Nephron progenitor cell (in vitro differentiated cells): ENCODE measurements at regions not wholly inside any gene's neighbourhood (a gene's known extent, or its start where the extent isn't known, plus 50 kb on each side); places are given as distances from the start of the nearest gene placed in this dataset.

Experiments used
- DNase-seq: peaks from one replicate; pipeline ENCODE4 v3.0.0; 2021
- H3K27ac Mint-ChIP-seq: 2 replicates; pipeline ENCODE4 v1.8.0; 2021; ENCODE audit warnings: mild to moderate bottlenecking, moderate library complexity, mixed read lengths
- H3K27me3 Mint-ChIP-seq: 2 replicates; pipeline ENCODE4 v1.8.0; 2021; ENCODE audit warnings: mild to moderate bottlenecking, low read depth, mixed read lengths; ENCODE audit not compliant: poor library complexity
- H3K36me3 Mint-ChIP-seq: 2 replicates; pipeline ENCODE4 v1.8.0; 2021; ENCODE audit warnings: low read depth, mixed read lengths
- H3K4me1 Mint-ChIP-seq: 2 replicates; pipeline ENCODE4 v1.8.0; 2021; ENCODE audit warnings: mixed read lengths
- H3K4me3 Mint-ChIP-seq: 2 replicates; pipeline ENCODE4 v1.8.0; 2021; ENCODE audit warnings: mild to moderate bottlenecking, moderate library complexity, mixed read lengths
- H3K9me3 Mint-ChIP-seq: 2 replicates; pipeline ENCODE4 v1.8.0; 2021; ENCODE audit warnings: mild to moderate bottlenecking, moderate library complexity, mixed read lengths
- CTCF ChIP-seq: fragments of 200-600 bp; sonication (generic); IDR thresholded peaks from 2 replicates; pipeline ENCODE4 v1.5.0; 2021; ENCODE audit warnings: antibody characterized with exemption

GRCh38 chr10:44203535-44203934 is 181.4 kb downstream of the CXCL12 start:
- DNase-seq: no peak
- no peak overlapping the region for H3K27ac Mint-ChIP-seq
- peaks cover 18% of the 10 kb centered on the region for H3K9me3 Mint-ChIP-seq
- H3K36me3 Mint-ChIP-seq: no peaks in the 10 kb centered on the region
- TF ChIP-seq CTCF: no peak
- no peaks in the 10 kb centered on the region for H3K4me1 Mint-ChIP-seq
- no peaks in the 10 kb centered on the region for H3K27me3 Mint-ChIP-seq
- H3K4me3 Mint-ChIP-seq: no peak overlapping the region

GRCh38 chr10:44202952-44203351 is 181.9 kb downstream of the CXCL12 start:
- Mint-ChIP-seq H3K27me3 (no peaks in the 10 kb centered on the region), H3K9me3 (peaks cover 18% of the 10 kb centered on the region), H3K4me3 (no peak overlapping the region), H3K36me3 (no peaks in the 10 kb centered on the region), H3K27ac (no peak overlapping the region), H3K4me1 (no peaks in the 10 kb centered on the region)
- no peak for TF ChIP-seq CTCF
- no peak for DNase-seq

- no peaks in the 10 kb centered on the region for H3K4me1 Mint-ChIP-seq
- peaks cover 18% of the 10 kb centered on the region for H3K9me3 Mint-ChIP-seq
- no peak overlapping the region for H3K4me3 Mint-ChIP-seq
- H3K36me3 Mint-ChIP-seq: no peaks in the 10 kb centered on the region
- no peak for DNase-seq
- no peaks in the 10 kb centered on the region for H3K27me3 Mint-ChIP-seq
- TF ChIP-seq CTCF: no peak
- no peak overlapping the region for H3K27ac Mint-ChIP-seq
Observed at GRCh38 chr10:44201656-44202055, 183.2 kb downstream of the CXCL12 start.

GRCh38 chr10:44201011-44201410 is 183.9 kb downstream of the CXCL12 start:
- DNase-seq: no peak
- Mint-ChIP-seq H3K4me3 (no peak overlapping the region), H3K36me3 (no peaks in the 10 kb centered on the region), H3K27ac (no peak overlapping the region), H3K4me1 (peaks cover 4% of the 10 kb centered on the region), H3K27me3 (no peaks in the 10 kb centered on the region), H3K9me3 (peaks cover 18% of the 10 kb centered on the region)
- TF ChIP-seq CTCF: no peak

- H3K4me1 Mint-ChIP-seq: peaks cover 9% of the 10 kb centered on the region
Observed at GRCh38 chr10:44199991-44200655, 184.8 kb downstream of the CXCL12 start.

More at GRCh38 chr10:44199991-44200655, 184.8 kb downstream of the CXCL12 start:
- H3K36me3 Mint-ChIP-seq: no peaks in the 10 kb centered on the region
- TF ChIP-seq CTCF: no peak
- no peaks in the 10 kb centered on the region for H3K27me3 Mint-ChIP-seq
- H3K4me3 Mint-ChIP-seq: no peak overlapping the region
- H3K9me3 Mint-ChIP-seq: peaks cover 18% of the 10 kb centered on the region
- DNase-seq: no peak
- H3K27ac Mint-ChIP-seq: no peak overlapping the region
